ENCODE measurements at regions not wholly inside any gene's neighbourhood (a gene's known extent, or its start where the extent isn't known, plus 50 kb on each side); places are given as distances from the start of the nearest gene placed in this dataset.

DNA sequence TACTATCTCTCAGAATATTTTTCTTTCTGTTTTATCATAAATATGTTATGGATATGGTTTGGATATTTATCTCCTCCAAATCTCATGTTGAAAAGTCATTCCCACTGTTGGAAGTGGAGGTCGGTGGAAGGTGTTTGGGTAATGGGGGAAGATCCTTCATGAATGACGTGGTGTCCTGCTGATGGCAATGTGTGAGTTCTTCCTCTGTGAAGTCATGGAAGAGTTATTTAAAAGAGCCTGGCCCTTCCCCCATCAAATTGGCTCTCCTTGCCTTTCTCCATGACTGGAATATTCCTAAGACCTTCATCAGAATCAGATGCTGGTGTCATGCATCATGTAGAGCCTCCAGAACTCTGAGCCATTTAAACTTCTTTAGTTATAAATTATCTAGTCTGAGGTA, 1291.6 kb downstream of the FSCB start (continued):
- TF ChIP-seq ELF1 (IDR thresholded peaks at IDR 0.05) (no peak), FOSL2 (IDR thresholded peaks at IDR 0.05; ENCODE audit: borderline replicate concordance, low read depth) (no peak), GATA2 (CRISPR knock-in tag; IDR thresholded peaks at IDR 0.05) (no peak)

DNA sequence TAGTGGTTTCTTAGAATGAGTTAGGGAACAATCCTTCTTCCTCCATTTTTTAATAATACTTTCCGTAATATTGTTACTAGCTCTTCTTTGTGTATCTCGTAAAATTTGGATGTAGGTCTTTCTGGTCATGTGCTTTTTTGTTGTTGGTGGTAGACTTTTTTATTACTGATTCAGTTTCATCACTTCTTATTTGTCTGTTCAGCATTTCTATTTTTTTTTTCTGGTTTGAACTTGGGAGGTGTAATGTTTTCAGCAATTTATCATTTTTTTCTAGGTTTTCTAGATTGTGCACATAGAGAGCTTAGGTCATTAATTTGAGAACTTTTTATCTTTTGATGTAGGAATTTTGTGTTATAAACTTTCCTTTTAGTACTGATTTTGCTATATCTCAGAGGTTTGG, 1299.9 kb downstream of the FSCB start:
- DNase-seq: no peak
- Histone ChIP-seq H3K9ac (no peak overlapping the region), H3K27ac (ENCODE audit: low read depth in 2 of 2, low read length in 1 of 2) (no peak overlapping the region), H3K4me3 (ENCODE audit: low read depth in 2 of 2, low read length in 1 of 2) (no peak overlapping the region), H3F3A (replicated peaks; ENCODE audit: insufficient read depth) (no peaks in the 10 kb centered on the region), H3K9me2 (no peaks in the 10 kb centered on the region), H3K9me3 (no peaks in the 10 kb centered on the region), H3K4me1 (ENCODE audit: control insufficient read depth in 1 of 2, insufficient read depth in 2 of 2, low read depth in 1 of 2, low read length in 1 of 2) (no peaks in the 10 kb centered on the region), H3K27me3 (ENCODE audit: insufficient read depth) (no peaks in the 10 kb centered on the region), H4K20me1 (ENCODE audit: insufficient read depth) (no peaks in the 10 kb centered on the region), H2AFZ (ENCODE audit: low read depth) (no peak overlapping the region), H3K36me3 (replicated peaks in 1 of 2; ENCODE audit: control insufficient read depth in 1 of 2, insufficient read depth in 2 of 2, low read length in 1 of 2) (no peaks in the 10 kb centered on the region), H3K79me2 (ENCODE audit: insufficient read depth) (no peaks in the 10 kb centered on the region), H3K4me2 (no peak overlapping the region)
- 12% methylated on average over 2 of the region's 2 CpGs for whole genome bisulfite sequencing (ENCODE audit: low lambda C conversion rate)
- TF ChIP-seq SIN3A (IDR thresholded peaks at IDR 0.05; ENCODE audit: borderline replicate concordance, low read depth, low read length) (no peak), EP300 (IDR thresholded peaks at IDR 0.05; ENCODE audit: borderline replicate concordance in 1 of 2, low read depth in 1 of 2, low read length in 1 of 2) (no peak), GATA2 (CRISPR knock-in tag; IDR thresholded peaks at IDR 0.05) (no peak), NFIC (IDR thresholded peaks at IDR 0.05; ENCODE audit: borderline replicate concordance) (no peak), RFX5 (IDR thresholded peaks at IDR 0.05; ENCODE audit: low read length) (no peak), TEAD4 (IDR thresholded peaks at IDR 0.05; ENCODE audit: borderline replicate concordance, insufficient read depth) (no peak), RCOR1 (IDR thresholded peaks at IDR 0.05; ENCODE audit: low read length) (no peak), GABPA (IDR thresholded peaks at IDR 0.05; ENCODE audit: low read depth) (no peak), JUND (IDR thresholded peaks at IDR 0.05) (no peak), RAD21 (IDR thresholded peaks at IDR 0.05; ENCODE audit: low read length) (no peak), SMC3 (IDR thresholded peaks at IDR 0.05; ENCODE audit: low read depth, low read length) (no peak), ZBTB33 (IDR thresholded peaks at IDR 0.05; ENCODE audit: borderline replicate concordance, low read depth) (no peak), TCF12 (IDR thresholded peaks at IDR 0.05) (no peak), MEF2A (IDR thresholded peaks at IDR 0.05; ENCODE audit: borderline replicate concordance, low read depth) (no peak), EZH2phosphoT487 (IDR thresholded peaks at IDR 0.05; ENCODE audit: borderline replicate concordance, low read depth) (no peak), CHD2 (IDR thresholded peaks at IDR 0.05; ENCODE audit: low read length, partially characterized antibody) (no peak)
- TF ChIP-seq, protein P1, sequence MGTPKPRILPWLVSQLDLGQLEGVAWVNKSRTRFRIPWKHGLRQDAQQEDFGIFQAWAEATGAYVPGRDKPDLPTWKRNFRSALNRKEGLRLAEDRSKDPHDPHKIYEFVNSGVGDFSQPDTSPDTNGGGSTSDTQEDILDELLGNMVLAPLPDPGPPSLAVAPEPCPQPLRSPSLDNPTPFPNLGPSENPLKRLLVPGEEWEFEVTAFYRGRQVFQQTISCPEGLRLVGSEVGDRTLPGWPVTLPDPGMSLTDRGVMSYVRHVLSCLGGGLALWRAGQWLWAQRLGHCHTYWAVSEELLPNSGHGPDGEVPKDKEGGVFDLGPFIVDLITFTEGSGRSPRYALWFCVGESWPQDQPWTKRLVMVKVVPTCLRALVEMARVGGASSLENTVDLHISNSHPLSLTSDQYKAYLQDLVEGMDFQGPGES (IDR thresholded peaks at IDR 0.05; ENCODE audit: low read depth, low read length): no peak
- POLR2A ChIA-PET: no interaction called here
- CTCF ChIA-PET: no interaction called here

Data from SK-N-SH (cell line).